ENCODE measurements at regions not wholly inside any gene's neighbourhood (a gene's known extent, or its start where the extent isn't known, plus 50 kb on each side); places are given as distances from the start of the nearest gene placed in this dataset.

DNA sequence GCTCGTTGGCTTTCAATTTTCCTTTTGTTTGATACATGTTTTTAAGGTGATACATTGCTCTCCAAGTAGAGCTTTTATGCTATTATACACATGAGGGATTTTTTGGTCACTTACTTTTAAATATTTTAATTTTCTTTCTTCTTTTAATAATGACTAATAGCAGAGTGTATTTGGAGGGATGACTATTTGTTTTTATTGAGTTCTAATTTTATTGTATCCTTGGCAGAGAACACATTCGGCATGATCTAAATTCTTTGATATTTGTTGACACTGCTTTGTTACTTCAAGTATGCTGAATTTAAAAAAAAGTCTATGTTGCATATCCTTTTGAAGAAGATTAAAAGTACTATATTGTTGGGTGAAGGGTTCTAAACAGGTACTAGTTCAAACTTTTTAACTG lies 149.9 kb upstream of the PDZRN3 start:
- peaks cover 3% of the 10 kb centered on the region for H3K27me3 ChIP-seq (ENCODE audit: insufficient read depth, low read length)
- no peak overlapping the region for H3K4me2 ChIP-seq (ENCODE audit: low read length)
- H3K4me1 ChIP-seq (ENCODE audit: control insufficient read depth in 1 of 2, insufficient read depth in 2 of 2, low read length in 2 of 2) = no peaks in the 10 kb centered on the region
- H3K9ac ChIP-seq (ENCODE audit: low read length) = no peak overlapping the region
- no peak overlapping the region for H3K14ac ChIP-seq (ENCODE audit: low read length)
- H2BK120ac ChIP-seq (ENCODE audit: insufficient read depth, low read length, poor library complexity) = no peak overlapping the region
- H3K23ac ChIP-seq (ENCODE audit: low read length) = no peak overlapping the region
- no peak overlapping the region for H2BK5ac ChIP-seq (ENCODE audit: low read depth, low read length, poor library complexity)
- H3K4me3 ChIP-seq (ENCODE audit: low read depth, low read length) = no peak overlapping the region
- H2AK5ac ChIP-seq (ENCODE audit: low read length) = no peak overlapping the region
- no peaks in the 10 kb centered on the region for H3K79me2 ChIP-seq (ENCODE audit: control insufficient read depth, insufficient read depth, low read length, poor library complexity)
- H2AFZ ChIP-seq (ENCODE audit: insufficient read depth, low read length, poor library complexity) = no peak overlapping the region
- WGBS (ENCODE audit: extremely low coverage, insufficient coverage, insufficient read length) = no CpG with 5 or more reads among the region's 2 CpGs
- H4K8ac ChIP-seq (ENCODE audit: low read depth, low read length) = no peak overlapping the region
- H3K79me1 ChIP-seq (ENCODE audit: low read length) = no peaks in the 10 kb centered on the region
- H3K9me3 ChIP-seq (ENCODE audit: insufficient read depth, low read depth, low read length) = no peaks in the 10 kb centered on the region
- no peak overlapping the region for H4K91ac ChIP-seq (ENCODE audit: low read depth, low read length)
- no peak for DNase-seq
- no peak overlapping the region for H3K27ac ChIP-seq (ENCODE audit: low read depth, low read length)
- no peak overlapping the region for H2BK12ac ChIP-seq (ENCODE audit: low read length)
- H3K36me3 ChIP-seq (ENCODE audit: control insufficient read depth in 1 of 2, insufficient read depth in 2 of 2, low read length in 2 of 2) = no peaks in the 10 kb centered on the region
- no peak overlapping the region for H3K18ac ChIP-seq (ENCODE audit: low read length)
- no peak overlapping the region for H4K12ac ChIP-seq (ENCODE audit: low read depth, low read length)
- H3K4ac ChIP-seq (ENCODE audit: low read depth, low read length) = no peak overlapping the region

DNA sequence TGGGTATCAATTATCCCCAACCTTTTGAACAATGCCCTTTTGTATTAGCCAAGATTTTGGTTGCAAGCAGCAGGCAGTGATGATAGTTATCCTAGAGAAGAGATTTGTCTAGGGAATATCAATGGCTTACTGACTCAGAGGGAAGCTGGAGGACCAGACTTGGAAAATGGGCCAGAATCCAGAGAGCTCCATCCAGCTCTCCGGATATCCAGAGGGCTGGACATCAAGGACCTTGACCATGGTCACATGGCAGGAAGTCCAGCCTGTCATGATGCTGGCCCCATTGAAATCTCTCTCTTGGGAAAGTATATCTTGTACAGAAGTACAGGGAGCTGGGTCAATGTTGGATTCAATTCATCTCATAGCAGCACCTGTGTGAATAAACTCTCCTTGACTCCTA lies 148.5 kb upstream of the PDZRN3 start:
- no peak for DNase-seq
- Histone ChIP-seq H3K4me2 (ENCODE audit: low read length) (no peak overlapping the region), H3K4me3 (ENCODE audit: low read depth, low read length) (no peak overlapping the region), H2BK5ac (ENCODE audit: low read depth, low read length, poor library complexity) (no peak overlapping the region), H4K12ac (ENCODE audit: low read depth, low read length) (no peak overlapping the region), H4K91ac (ENCODE audit: low read depth, low read length) (no peak overlapping the region), H3K36me3 (ENCODE audit: control insufficient read depth in 1 of 2, insufficient read depth in 2 of 2, low read length in 2 of 2) (no peaks in the 10 kb centered on the region), H2AK5ac (ENCODE audit: low read length) (no peak overlapping the region), H3K23ac (ENCODE audit: low read length) (peak overlapping the region; percentile 92), H2BK120ac (ENCODE audit: insufficient read depth, low read length, poor library complexity) (no peak overlapping the region), H3K4ac (ENCODE audit: low read depth, low read length) (no peak overlapping the region), H3K9ac (ENCODE audit: low read length) (no peak overlapping the region), H2BK12ac (ENCODE audit: low read length) (no peak overlapping the region), H3K79me2 (ENCODE audit: control insufficient read depth, insufficient read depth, low read length, poor library complexity) (no peaks in the 10 kb centered on the region), H3K79me1 (ENCODE audit: low read length) (no peaks in the 10 kb centered on the region), H3K27me3 (ENCODE audit: insufficient read depth, low read length) (peaks cover 3% of the 10 kb centered on the region), H2AFZ (ENCODE audit: insufficient read depth, low read length, poor library complexity) (no peak overlapping the region), H3K4me1 (ENCODE audit: control insufficient read depth in 1 of 2, insufficient read depth in 2 of 2, low read length in 2 of 2) (no peaks in the 10 kb centered on the region), H3K9me3 (ENCODE audit: insufficient read depth, low read depth, low read length) (no peaks in the 10 kb centered on the region), H4K8ac (ENCODE audit: low read depth, low read length) (no peak overlapping the region), H3K14ac (ENCODE audit: low read length) (no peak overlapping the region), H3K27ac (ENCODE audit: low read depth, low read length) (no peak overlapping the region), H3K18ac (ENCODE audit: low read length) (no peak overlapping the region)
- WGBS (ENCODE audit: extremely low coverage, insufficient coverage, insufficient read length) = no CpG with 5 or more reads among the region's 1 CpG

GRCh38 chr3:73772076-73772886 lies 147.5 kb upstream of the PDZRN3 start:
- Histone ChIP-seq H2AK5ac (ENCODE audit: low read length) (no peak overlapping the region), H2BK5ac (ENCODE audit: low read depth, low read length, poor library complexity) (no peak overlapping the region), H4K12ac (ENCODE audit: low read depth, low read length) (no peak overlapping the region), H2BK12ac (ENCODE audit: low read length) (no peak overlapping the region), H3K4me2 (ENCODE audit: low read length) (no peak overlapping the region), H3K4me1 (ENCODE audit: control insufficient read depth in 1 of 2, insufficient read depth in 2 of 2, low read length in 2 of 2) (no peaks in the 10 kb centered on the region), H3K79me2 (ENCODE audit: control insufficient read depth, insufficient read depth, low read length, poor library complexity) (no peaks in the 10 kb centered on the region), H3K18ac (ENCODE audit: low read length) (no peak overlapping the region), H3K79me1 (ENCODE audit: low read length) (no peaks in the 10 kb centered on the region), H3K4me3 (ENCODE audit: low read depth, low read length) (no peak overlapping the region), H3K27ac (ENCODE audit: low read depth, low read length) (no peak overlapping the region), H3K9me3 (ENCODE audit: insufficient read depth, low read depth, low read length) (no peaks in the 10 kb centered on the region), H3K36me3 (ENCODE audit: control insufficient read depth in 1 of 2, insufficient read depth in 2 of 2, low read length in 2 of 2) (no peaks in the 10 kb centered on the region), H3K23ac (ENCODE audit: low read length) (no peak overlapping the region), H3K4ac (ENCODE audit: low read depth, low read length) (no peak overlapping the region), H2AFZ (ENCODE audit: insufficient read depth, low read length, poor library complexity) (no peak overlapping the region), H4K91ac (ENCODE audit: low read depth, low read length) (no peak overlapping the region), H3K14ac (ENCODE audit: low read length) (no peak overlapping the region), H3K9ac (ENCODE audit: low read length) (no peak overlapping the region), H2BK120ac (ENCODE audit: insufficient read depth, low read length, poor library complexity) (no peak overlapping the region), H3K27me3 (ENCODE audit: insufficient read depth, low read length) (no peaks in the 10 kb centered on the region), H4K8ac (ENCODE audit: low read depth, low read length) (no peak overlapping the region)
- WGBS (ENCODE audit: extremely low coverage, insufficient coverage, insufficient read length) = no CpG with 5 or more reads among the region's 3 CpGs
- DNase-seq = no peak

GRCh38 chr3:73768524-73769308 lies 144.0 kb upstream of the PDZRN3 start:
- Histone ChIP-seq H3K4ac (ENCODE audit: low read depth, low read length) (no peak overlapping the region), H3K4me1 (ENCODE audit: control insufficient read depth in 1 of 2, insufficient read depth in 2 of 2, low read length in 2 of 2) (no peaks in the 10 kb centered on the region)
- WGBS (ENCODE audit: extremely low coverage, insufficient coverage, insufficient read length) = 100% methylated on average over 1 of the region's 5 CpGs

More at GRCh38 chr3:73768524-73769308, 144.0 kb upstream of the PDZRN3 start:
- Histone ChIP-seq H4K8ac (ENCODE audit: low read depth, low read length) (no peak overlapping the region), H4K12ac (ENCODE audit: low read depth, low read length) (no peak overlapping the region), H3K79me2 (ENCODE audit: control insufficient read depth, insufficient read depth, low read length, poor library complexity) (no peaks in the 10 kb centered on the region), H3K23ac (ENCODE audit: low read length) (no peak overlapping the region), H3K4me3 (ENCODE audit: low read depth, low read length) (no peak overlapping the region), H2AFZ (ENCODE audit: insufficient read depth, low read length, poor library complexity) (no peak overlapping the region), H3K9ac (ENCODE audit: low read length) (no peak overlapping the region), H3K9me3 (ENCODE audit: insufficient read depth, low read depth, low read length) (no peaks in the 10 kb centered on the region), H3K79me1 (ENCODE audit: low read length) (no peaks in the 10 kb centered on the region), H2BK5ac (ENCODE audit: low read depth, low read length, poor library complexity) (no peak overlapping the region), H3K27me3 (ENCODE audit: insufficient read depth, low read length) (no peaks in the 10 kb centered on the region), H2BK120ac (ENCODE audit: insufficient read depth, low read length, poor library complexity) (no peak overlapping the region), H2AK5ac (ENCODE audit: low read length) (no peak overlapping the region), H3K18ac (ENCODE audit: low read length) (no peak overlapping the region), H3K36me3 (ENCODE audit: control insufficient read depth in 1 of 2, insufficient read depth in 2 of 2, low read length in 2 of 2) (no peaks in the 10 kb centered on the region), H3K27ac (ENCODE audit: low read depth, low read length) (no peak overlapping the region), H4K91ac (ENCODE audit: low read depth, low read length) (no peak overlapping the region), H2BK12ac (ENCODE audit: low read length) (no peak overlapping the region), H3K4me2 (ENCODE audit: low read length) (no peak overlapping the region), H3K14ac (ENCODE audit: low read length) (no peak overlapping the region)
- DNase-seq = no peak

All from trophoblast cell (in vitro differentiated cells and primary cell).